PC-3 (cell line): ENCODE measurements at regions not wholly inside any gene's neighbourhood (a gene's known extent, or its start where the extent isn't known, plus 50 kb on each side); places are given as distances from the start of the nearest gene placed in this dataset.

Experiments
- ATAC-seq: fragments of 200-7000 bp; cut with Tn5 transposase; 2 replicates; pipeline ENCODE4 v1.9.1; 2020; ENCODE audit warnings: mild to moderate bottlenecking, moderate library complexity
- BruUV-seq: library from RNA; stranded (reverse); fragments of 400-500 nt; replicated peaks from 2 replicates; lab custom pipeline; 2021; lab: Mats Ljungman, UMichigan
- CTCF ChIA-PET: fragments of 300-600 bp; sonication (Branson Sonifier 250); formaldehyde crosslinking; loops from one replicate; lab custom pipeline; 2022; ENCODE audit warnings: antibody characterized with exemption; lab: Charles Lee
- POLR2A ChIA-PET: fragments of 300-600 bp; sonication (Branson Sonifier 250); formaldehyde crosslinking; loops from one replicate; lab custom pipeline; 2022; ENCODE audit warnings: antibody characterized with exemption; ENCODE audit not compliant: unreplicated experiment; lab: Charles Lee
- DNase-seq: peaks from one replicate; pipeline ENCODE4 v3.0.0-alpha.2; 2015
- H2AFZ ChIP-seq: fragments of 300-600 bp; sonication (generic); 2 replicates; pipeline ENCODE4 v1.6.0; 2016; ENCODE audit warnings: antibody characterized with exemption, low read length
- H3F3A ChIP-seq: fragments of 300-600 bp; sonication (generic); one replicate; pipeline ENCODE4 v1.6.0; 2017; ENCODE audit warnings: antibody characterized with exemption, low read length, control low read depth, mild to moderate bottlenecking; ENCODE audit not compliant: unreplicated experiment
- H3K27ac ChIP-seq: fragments of 300-600 bp; sonication (generic); 2 replicates; pipeline ENCODE4 v1.5.1; 2016; ENCODE audit warnings: mild to moderate bottlenecking, low read length
- H3K27me3 ChIP-seq: fragments of 300-600 bp; sonication (generic); 2 replicates; pipeline ENCODE4 v1.6.1; 2016; ENCODE audit warnings: low read length, mixed read lengths
- H3K36me3 ChIP-seq: fragments of 300-600 bp; sonication (generic); 2 replicates; pipeline ENCODE4 v1.6.1; 2016; ENCODE audit warnings: low read depth, mixed run types, low read length, mixed read lengths
- H3K4me1 ChIP-seq: fragments of 300-600 bp; sonication (generic); 2 replicates; pipeline ENCODE4 v1.5.1; 2016; ENCODE audit warnings: low read length; ENCODE audit not compliant: insufficient read depth
- H3K4me2 ChIP-seq: fragments of 300-600 bp; sonication (generic); 2 replicates; pipeline ENCODE4 v1.6.0; 2016; ENCODE audit warnings: low read length
- H3K4me3 ChIP-seq: fragments of 300-600 bp; sonication (generic); 2 replicates; pipeline ENCODE4 v1.5.1; 2016; ENCODE audit warnings: mild to moderate bottlenecking, low read length, mixed read lengths
- H3K79me2 ChIP-seq: fragments of 300-600 bp; sonication (generic); 2 replicates; pipeline ENCODE4 v1.6.1; 2017; ENCODE audit warnings: low read length, mixed read lengths
- H3K9ac ChIP-seq: fragments of 300-600 bp; sonication (generic); 2 replicates; pipeline ENCODE4 v1.6.0; 2016; ENCODE audit warnings: mild to moderate bottlenecking, low read length
- H3K9me2 ChIP-seq: fragments of 300-600 bp; sonication (generic); replicated peaks from 2 replicates; pipeline ENCODE4 v1.6.1; 2016; ENCODE audit warnings: mixed run types, low read length, mixed read lengths
- H3K9me3 ChIP-seq: fragments of 300-600 bp; sonication (generic); 2 replicates; pipeline ENCODE4 v1.6.1; 2016; ENCODE audit warnings: low read length, mixed read lengths
- H4K20me1 ChIP-seq: fragments of 300-600 bp; sonication (generic); 2 replicates; pipeline ENCODE4 v1.6.1; 2016; ENCODE audit warnings: low read length, mixed read lengths
- CTCF ChIP-seq: fragments of 300-600 bp; sonication (generic); conservative IDR thresholded peaks from 2 replicates; pipeline ENCODE4 v1.5.1; 2017; ENCODE audit warnings: antibody characterized with exemption, low read depth, mild to moderate bottlenecking, low read length
- EZH2 ChIP-seq: fragments of 300-600 bp; sonication (generic); IDR thresholded peaks from one replicate; pipeline ENCODE4 v1.6.1; 2017; ENCODE audit warnings: antibody characterized with exemption, mild to moderate bottlenecking, low read length; ENCODE audit not compliant: unreplicated experiment
- EZH2phosphoT487 ChIP-seq: fragments of 300-600 bp; sonication (generic); IDR thresholded peaks from 2 replicates; pipeline ENCODE4 v1.6.1; 2018; ENCODE audit warnings: mild to moderate bottlenecking, antibody characterized with exemption, low read length, borderline replicate concordance
- intact Hi-C: fragments of 100-400 bp; cut with micrococcal nuclease; formaldehyde crosslinking; loops from 2 replicates; pipeline ENCODE4 v1.9.0; 2023

- Histone ChIP-seq H3K27me3 (peaks cover 14% of the 10 kb centered on the region), H3F3A (no peaks in the 10 kb centered on the region), H3K4me2 (no peak overlapping the region), H3K79me2 (no peaks in the 10 kb centered on the region), H3K9me2 (no peaks in the 10 kb centered on the region), H3K36me3 (no peaks in the 10 kb centered on the region), H4K20me1 (no peaks in the 10 kb centered on the region), H2AFZ (no peak overlapping the region), H3K9me3 (no peaks in the 10 kb centered on the region), H3K9ac (no peak overlapping the region), H3K4me1 (no peaks in the 10 kb centered on the region; the same call in 1 of the 2 replicates), H3K27ac (no peak overlapping the region), H3K4me3 (no peak overlapping the region)
- no TSS peak for BruUV-seq
- no peak for DNase-seq
- TF ChIP-seq EZH2phosphoT487 (no peak), CTCF (no peak), EZH2 (no peak)
- CTCF ChIA-PET: no interaction called here
- POLR2A ChIA-PET: no interaction called here
- no peak for ATAC-seq
- intact Hi-C loops: no loop called here
These were observed 754.4 kb upstream of the GOLIM4 start for GRCh38 chr3:168850109-168850508.

GRCh38 chr3:168847291-168847883 lies 751.7 kb upstream of the GOLIM4 start:
- no peak overlapping the region for H3K9ac ChIP-seq
- H3K79me2 ChIP-seq: no peaks in the 10 kb centered on the region
- peak; percentile 66 for DNase-seq
- H2AFZ ChIP-seq: peak overlapping the region; percentile 5; the same call in 1 of the 2 replicates
- H3K4me2 ChIP-seq: peak overlapping the region; percentile 30
- no TSS peak for BruUV-seq
- H3K4me3 ChIP-seq: no peak overlapping the region
- H3K36me3 ChIP-seq: no peaks in the 10 kb centered on the region
- CTCF ChIA-PET: interaction anchor here (0.5 to 2.2 kb wide), 9 partner anchors 222 to 636 kb away, joined by 3 to 17 read pairs (median 3); no protein-coding TSS in a partner anchor
- intact Hi-C loops: loop anchor here (1.0 to 5.0 kb wide), 6 partner anchors 150 to 800 kb away; no protein-coding TSS in a partner anchor
- ATAC-seq: peak; percentile 77
- no peaks in the 10 kb centered on the region for H4K20me1 ChIP-seq
- TF ChIP-seq CTCF: peak; percentile 89
- no peak for TF ChIP-seq EZH2
- H3K9me3 ChIP-seq: no peaks in the 10 kb centered on the region
- no peaks in the 10 kb centered on the region; the same call in 1 of the 2 replicates for H3K4me1 ChIP-seq
- no peaks in the 10 kb centered on the region for H3K9me2 ChIP-seq
- no peak overlapping the region for H3K27ac ChIP-seq
- H3K27me3 ChIP-seq: peaks cover 31% of the 10 kb centered on the region
- H3F3A ChIP-seq: no peaks in the 10 kb centered on the region
- POLR2A ChIA-PET: interaction anchor here (0.6 kb wide), 1 partner anchor 1622 kb away, joined by 25 read pairs; no protein-coding TSS in a partner anchor

- no peaks in the 10 kb centered on the region for H3F3A ChIP-seq
- H3K79me2 ChIP-seq: no peaks in the 10 kb centered on the region
- H3K9ac ChIP-seq: no peak overlapping the region
- no peak overlapping the region for H3K4me3 ChIP-seq
- no peaks in the 10 kb centered on the region for H3K9me3 ChIP-seq
- POLR2A ChIA-PET: no interaction called here
- DNase-seq: no peak
- H3K4me1 ChIP-seq: no peaks in the 10 kb centered on the region; the same call in 1 of the 2 replicates
- H3K27me3 ChIP-seq: peaks cover 31% of the 10 kb centered on the region
- no peaks in the 10 kb centered on the region for H3K36me3 ChIP-seq
- no TSS peak for BruUV-seq
- H4K20me1 ChIP-seq: no peaks in the 10 kb centered on the region
- no peak for TF ChIP-seq EZH2phosphoT487
- no peak for TF ChIP-seq EZH2
- no peak for TF ChIP-seq CTCF
- CTCF ChIA-PET: no interaction called here
- intact Hi-C loops: loop anchor here (5.0 kb wide), 1 partner anchor 148 kb away; no protein-coding TSS in a partner anchor
- H2AFZ ChIP-seq: no peak overlapping the region
- no peak for ATAC-seq
- no peak overlapping the region for H3K4me2 ChIP-seq
- H3K27ac ChIP-seq: no peak overlapping the region
- H3K9me2 ChIP-seq: no peaks in the 10 kb centered on the region
These were observed 749.3 kb upstream of the GOLIM4 start for GRCh38 chr3:168844894-168845482.
